ENCODE measurements at regions not wholly inside any gene's neighbourhood (a gene's known extent, or its start where the extent isn't known, plus 50 kb on each side); places are given as distances from the start of the nearest gene placed in this dataset.
"Not testable (repeated sequence)": the region's sequence is repeated elsewhere in the genome, so short reads cannot be mapped to it uniquely, and the experiment has no call there.

DNA sequence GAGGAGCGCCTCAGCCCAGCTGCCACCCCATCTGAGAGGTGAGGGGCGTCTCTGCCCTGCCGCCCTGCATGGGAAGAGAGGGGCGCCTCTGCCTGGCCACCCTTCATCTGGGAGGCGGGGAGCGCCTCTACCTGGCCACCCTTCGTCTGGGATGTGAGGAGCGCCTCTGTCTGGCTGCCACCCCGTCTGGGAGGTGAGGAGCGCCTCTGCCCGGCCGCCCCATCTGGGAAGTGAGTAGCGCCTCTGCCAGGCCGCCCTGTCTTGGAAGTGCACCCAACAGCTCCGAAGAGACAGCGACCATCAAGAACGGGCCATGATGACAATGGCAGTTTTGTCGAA lies 114.4 kb upstream of the CES5A start:
- no peaks in the 10 kb centered on the region for H3K36me3 ChIP-seq (ENCODE audit: insufficient read depth, low read length)
- POLR2A ChIA-PET: no interaction called here
- H3K4me1 Mint-ChIP-seq (ENCODE audit: low read depth): no peaks in the 10 kb centered on the region

DNA sequence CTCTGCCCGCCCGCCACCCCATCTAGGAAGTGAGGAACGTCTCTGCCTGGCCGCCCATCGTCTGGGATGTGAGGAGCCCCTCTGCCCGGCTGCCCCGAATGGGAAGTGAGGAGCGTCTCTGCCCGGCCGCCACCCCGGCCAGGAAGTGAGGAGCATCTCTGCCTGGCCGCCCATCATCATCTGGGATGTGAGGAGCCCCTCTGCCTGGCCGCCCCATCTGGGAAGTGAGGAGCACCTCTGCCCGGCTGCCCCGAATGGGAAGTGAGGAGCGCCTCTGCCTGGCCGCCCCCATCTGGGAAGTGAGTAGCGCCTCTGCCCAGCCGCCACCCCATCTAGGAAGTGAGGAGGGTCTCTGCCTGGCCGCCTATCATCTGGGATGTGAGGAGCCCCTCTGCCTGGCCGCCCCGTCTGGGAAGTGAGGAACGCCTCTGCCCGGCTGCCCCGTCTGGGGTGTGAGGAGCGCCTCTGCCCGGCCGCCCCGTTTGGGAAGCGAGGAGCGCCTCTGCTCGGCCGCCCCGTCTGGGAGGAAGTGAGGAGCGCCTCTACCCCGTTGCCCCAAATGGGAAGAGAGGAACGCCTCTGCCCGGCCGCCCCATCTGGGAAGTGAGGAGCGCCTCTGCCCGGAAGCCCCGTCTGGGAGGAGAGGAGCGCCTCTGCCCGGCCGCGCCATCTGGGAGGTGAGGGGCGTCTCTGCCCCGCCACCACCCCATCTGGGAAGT lies 113.8 kb upstream of the CES5A start:
- H3K27ac ChIP-seq (ENCODE audit: low read depth in 1 of 2, low read length in 2 of 2); H3K9me3 Mint-ChIP-seq; H3K36me3 Mint-ChIP-seq (ENCODE audit: low read depth); H3K4me3 Mint-ChIP-seq; H3K36me3 ChIP-seq (ENCODE audit: insufficient read depth, low read length); POLR2A ChIA-PET; CTCF ChIA-PET; ATAC-seq (ENCODE audit: poor library complexity); H3K27me3 ChIP-seq (ENCODE audit: control insufficient read depth in 1 of 2, insufficient read depth in 2 of 2, low read length in 2 of 2); H3K4me3 ChIP-seq (ENCODE audit: low read length); H3K27ac Mint-ChIP-seq; DNase-seq; H3K4me1 ChIP-seq (ENCODE audit: insufficient read depth, low read length); intact Hi-C loops (cut with DNase I, micrococcal nuclease); H3K4me1 Mint-ChIP-seq (ENCODE audit: low read depth): not testable (repeated sequence)
- peaks cover 37% of the 10 kb centered on the region for H3K27me3 Mint-ChIP-seq
- H3K9me3 ChIP-seq (ENCODE audit: control insufficient read depth in 1 of 2, insufficient read depth in 1 of 2, low read length in 2 of 2): peaks cover 0 to 12% of the 10 kb centered on the region in 2 experiments

More for the DNA sequence above, 114.4 kb upstream of the CES5A start:
- no peak for DNase-seq
- Mint-ChIP-seq H3K4me3 (no peak overlapping the region), H3K9me3 (no peaks in the 10 kb centered on the region), H3K36me3 (ENCODE audit: low read depth) (no peaks in the 10 kb centered on the region), H3K27ac (no peak overlapping the region), H3K27me3 (peaks cover 42% of the 10 kb centered on the region)
- no peaks in the 10 kb centered on the region for H3K4me1 ChIP-seq (ENCODE audit: insufficient read depth, low read length)
- CTCF ChIA-PET: no interaction called here
- H3K27me3 ChIP-seq (ENCODE audit: control insufficient read depth in 1 of 2, insufficient read depth in 2 of 2, low read length in 2 of 2): no peaks in the 10 kb centered on the region
- no peak overlapping the region for H3K4me3 ChIP-seq (ENCODE audit: low read length)
- no peak overlapping the region for H3K27ac ChIP-seq (ENCODE audit: low read depth in 1 of 2, low read length in 2 of 2)
- intact Hi-C loops (cut with DNase I, micrococcal nuclease): no loop called here
- peaks cover 0 to 12% of the 10 kb centered on the region in 2 experiments for H3K9me3 ChIP-seq (ENCODE audit: control insufficient read depth in 1 of 2, insufficient read depth in 1 of 2, low read length in 2 of 2)
- TF ChIP-seq, protein P1, sequence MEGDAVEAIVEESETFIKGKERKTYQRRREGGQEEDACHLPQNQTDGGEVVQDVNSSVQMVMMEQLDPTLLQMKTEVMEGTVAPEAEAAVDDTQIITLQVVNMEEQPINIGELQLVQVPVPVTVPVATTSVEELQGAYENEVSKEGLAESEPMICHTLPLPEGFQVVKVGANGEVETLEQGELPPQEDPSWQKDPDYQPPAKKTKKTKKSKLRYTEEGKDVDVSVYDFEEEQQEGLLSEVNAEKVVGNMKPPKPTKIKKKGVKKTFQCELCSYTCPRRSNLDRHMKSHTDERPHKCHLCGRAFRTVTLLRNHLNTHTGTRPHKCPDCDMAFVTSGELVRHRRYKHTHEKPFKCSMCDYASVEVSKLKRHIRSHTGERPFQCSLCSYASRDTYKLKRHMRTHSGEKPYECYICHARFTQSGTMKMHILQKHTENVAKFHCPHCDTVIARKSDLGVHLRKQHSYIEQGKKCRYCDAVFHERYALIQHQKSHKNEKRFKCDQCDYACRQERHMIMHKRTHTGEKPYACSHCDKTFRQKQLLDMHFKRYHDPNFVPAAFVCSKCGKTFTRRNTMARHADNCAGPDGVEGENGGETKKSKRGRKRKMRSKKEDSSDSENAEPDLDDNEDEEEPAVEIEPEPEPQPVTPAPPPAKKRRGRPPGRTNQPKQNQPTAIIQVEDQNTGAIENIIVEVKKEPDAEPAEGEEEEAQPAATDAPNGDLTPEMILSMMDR (IDR thresholded peaks at IDR 0.05): no peak
- ATAC-seq (ENCODE audit: poor library complexity): no peak

DNA sequence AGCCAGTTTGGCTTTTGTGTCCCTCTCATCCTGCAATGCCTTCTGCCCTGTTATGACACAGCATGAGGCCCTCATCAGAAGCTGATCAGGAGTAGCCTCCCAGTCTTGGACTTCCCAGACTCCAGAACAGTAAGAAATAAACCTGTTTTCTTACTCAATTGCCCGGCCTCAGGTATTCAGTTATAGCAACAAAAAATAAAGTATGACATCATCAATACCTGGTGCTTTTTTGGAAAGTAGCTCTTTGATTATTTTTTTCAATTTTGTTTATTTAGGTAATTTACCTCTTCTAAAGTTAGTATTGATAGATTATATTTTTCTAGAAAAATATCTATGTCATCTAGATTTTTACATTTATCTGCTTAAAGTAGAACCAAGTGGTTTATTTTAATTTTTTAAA lies 112.8 kb upstream of the CES5A start:
- Mint-ChIP-seq H3K36me3 (ENCODE audit: low read depth) (no peaks in the 10 kb centered on the region), H3K27me3 (peaks cover 30% of the 10 kb centered on the region), H3K9me3 (no peaks in the 10 kb centered on the region), H3K4me3 (no peak overlapping the region), H3K4me1 (ENCODE audit: low read depth) (no peaks in the 10 kb centered on the region), H3K27ac (no peak overlapping the region)
- no peaks in the 10 kb centered on the region for H3K36me3 ChIP-seq (ENCODE audit: insufficient read depth, low read length)
- intact Hi-C loops (cut with DNase I, micrococcal nuclease): no loop called here
- DNase-seq (no peak), ATAC-seq (ENCODE audit: poor library complexity) (no peak)
- no peaks in the 10 kb centered on the region for H3K27me3 ChIP-seq (ENCODE audit: control insufficient read depth in 1 of 2, insufficient read depth in 2 of 2, low read length in 2 of 2)
- ChIA-PET CTCF (no interaction called here), POLR2A (no interaction called here)
- no peaks in the 10 kb centered on the region for H3K4me1 ChIP-seq (ENCODE audit: insufficient read depth, low read length)
- TF ChIP-seq, protein P1 (IDR thresholded peaks at IDR 0.05): no peak
- H3K4me3 ChIP-seq (ENCODE audit: low read length): no peak overlapping the region
- peaks cover 0 to 12% of the 10 kb centered on the region in 2 experiments for H3K9me3 ChIP-seq (ENCODE audit: control insufficient read depth in 1 of 2, insufficient read depth in 1 of 2, low read length in 2 of 2)
- H3K27ac ChIP-seq (ENCODE audit: low read depth in 1 of 2, low read length in 2 of 2): no peak overlapping the region

DNA sequence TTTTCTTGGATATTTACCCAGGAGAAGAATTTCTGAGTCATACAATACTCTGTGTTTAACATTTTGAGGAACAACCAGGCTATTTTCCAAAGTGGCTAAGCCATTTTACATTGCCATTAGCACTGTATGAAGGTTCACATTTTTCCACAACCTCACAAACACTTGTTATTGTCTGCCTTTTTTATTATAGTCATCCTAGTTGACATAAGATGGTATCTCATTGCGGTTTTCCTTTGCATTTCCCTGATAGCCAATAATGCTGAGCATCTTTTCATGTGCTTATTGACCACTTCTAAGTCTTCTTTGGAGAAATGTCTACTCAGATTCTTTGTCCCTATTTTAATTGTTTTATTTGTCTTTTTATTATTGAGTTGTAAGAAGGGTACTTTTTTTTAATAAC lies 107.4 kb upstream of the CES5A start:
- Histone ChIP-seq H3K27ac (ENCODE audit: low read depth in 1 of 2, low read length in 2 of 2) (no peak overlapping the region), H3K36me3 (ENCODE audit: insufficient read depth, low read length) (no peaks in the 10 kb centered on the region), H3K4me3 (ENCODE audit: low read length) (no peak overlapping the region), H3K9me3 (ENCODE audit: control insufficient read depth in 1 of 2, insufficient read depth in 1 of 2, low read length in 2 of 2) (no peaks in the 10 kb centered on the region), H3K4me1 (ENCODE audit: insufficient read depth, low read length) (no peaks in the 10 kb centered on the region), H3K27me3 (ENCODE audit: control insufficient read depth in 1 of 2, insufficient read depth in 2 of 2, low read length in 2 of 2) (no peaks in the 10 kb centered on the region)
- no peak for ATAC-seq (ENCODE audit: poor library complexity)
- POLR2A ChIA-PET: no interaction called here
- TF ChIP-seq, protein P1 (IDR thresholded peaks at IDR 0.05): no peak
- no peak overlapping the region for H3K4me3 Mint-ChIP-seq
- no peak for DNase-seq
- H3K27me3 Mint-ChIP-seq: peaks cover 8% of the 10 kb centered on the region
- H3K36me3 Mint-ChIP-seq (ENCODE audit: low read depth): no peaks in the 10 kb centered on the region
- intact Hi-C loops (cut with DNase I, micrococcal nuclease): no loop called here
- CTCF ChIA-PET: no interaction called here
- no peaks in the 10 kb centered on the region for H3K9me3 Mint-ChIP-seq
- H3K4me1 Mint-ChIP-seq (ENCODE audit: low read depth): no peaks in the 10 kb centered on the region
- H3K27ac Mint-ChIP-seq: no peak overlapping the region

Data from CD4-positive, alpha-beta T cell (primary cell).